SK-N-MC (cell line): ENCODE measurements at regions not wholly inside any gene's neighbourhood (a gene's known extent, or its start where the extent isn't known, plus 50 kb on each side); places are given as distances from the start of the nearest gene placed in this dataset.

ENCODE experiments used
- EZH2 ChIP-seq: fragments of 200-600 bp; sonication (generic); IDR thresholded peaks from one replicate; pipeline ENCODE4 v1.6.1; 2017; ENCODE audit warnings: antibody characterized with exemption
- FOXP2 ChIP-seq: optimal IDR thresholded peaks from 2 replicates; pipeline ENCODE3; 2011; ENCODE audit warnings: mild to moderate bottlenecking, moderate library complexity; ENCODE audit not compliant: insufficient read depth; ENCODE audit errors: extremely low read length, control extremely low read depth
- POLR2AphosphoS5 ChIP-seq: IDR thresholded peaks from 2 replicates; pipeline ENCODE4 v1.6.1; 2012; ENCODE audit warnings: mild to moderate bottlenecking, low read depth, low read length, borderline replicate concordance

GRCh38 chr20:51108638-51109363, 85.9 kb upstream of the KCNG1 start:
- TF ChIP-seq POLR2AphosphoS5, result no peak
- no peak for TF ChIP-seq EZH2
- no peak for TF ChIP-seq FOXP2
